ENCODE measurements at regions not wholly inside any gene's neighbourhood (a gene's known extent, or its start where the extent isn't known, plus 50 kb on each side); places are given as distances from the start of the nearest gene placed in this dataset.

DNA sequence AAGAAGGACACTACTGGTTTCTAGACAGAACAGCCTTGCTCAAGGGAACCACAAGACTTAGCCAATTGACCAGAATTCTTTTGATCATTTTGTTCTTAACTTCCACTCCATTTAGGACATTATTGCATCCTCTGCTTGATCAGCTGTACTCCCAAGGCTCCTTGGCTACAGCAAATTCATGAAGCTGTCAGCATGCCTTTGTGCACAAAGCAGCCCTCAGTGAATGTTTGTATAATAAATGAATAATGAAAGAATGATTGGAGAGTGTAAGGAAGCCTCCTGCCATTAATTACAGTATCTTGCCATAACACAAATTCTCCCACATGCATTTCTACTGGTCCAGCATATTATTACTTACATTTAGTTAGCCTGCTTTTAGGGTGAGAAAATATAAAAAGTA is 449.6 kb downstream of the SLCO4C1 start:
- no peak overlapping the region for H2AFZ ChIP-seq (ENCODE audit: low read depth, low read length)
- H3K27me3 ChIP-seq (ENCODE audit: low read depth, low read length), result no peaks in the 10 kb centered on the region
- no peaks in the 10 kb centered on the region for H3K9me3 ChIP-seq (ENCODE audit: insufficient read depth, low read length)
- TF ChIP-seq EZH2phosphoT487 (IDR thresholded peaks at IDR 0.05; ENCODE audit: low read depth), result no peak
- TF ChIP-seq, protein P1, sequence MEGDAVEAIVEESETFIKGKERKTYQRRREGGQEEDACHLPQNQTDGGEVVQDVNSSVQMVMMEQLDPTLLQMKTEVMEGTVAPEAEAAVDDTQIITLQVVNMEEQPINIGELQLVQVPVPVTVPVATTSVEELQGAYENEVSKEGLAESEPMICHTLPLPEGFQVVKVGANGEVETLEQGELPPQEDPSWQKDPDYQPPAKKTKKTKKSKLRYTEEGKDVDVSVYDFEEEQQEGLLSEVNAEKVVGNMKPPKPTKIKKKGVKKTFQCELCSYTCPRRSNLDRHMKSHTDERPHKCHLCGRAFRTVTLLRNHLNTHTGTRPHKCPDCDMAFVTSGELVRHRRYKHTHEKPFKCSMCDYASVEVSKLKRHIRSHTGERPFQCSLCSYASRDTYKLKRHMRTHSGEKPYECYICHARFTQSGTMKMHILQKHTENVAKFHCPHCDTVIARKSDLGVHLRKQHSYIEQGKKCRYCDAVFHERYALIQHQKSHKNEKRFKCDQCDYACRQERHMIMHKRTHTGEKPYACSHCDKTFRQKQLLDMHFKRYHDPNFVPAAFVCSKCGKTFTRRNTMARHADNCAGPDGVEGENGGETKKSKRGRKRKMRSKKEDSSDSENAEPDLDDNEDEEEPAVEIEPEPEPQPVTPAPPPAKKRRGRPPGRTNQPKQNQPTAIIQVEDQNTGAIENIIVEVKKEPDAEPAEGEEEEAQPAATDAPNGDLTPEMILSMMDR (IDR thresholded peaks at IDR 0.05; ENCODE audit: low read depth, low read length), result no peak
- H3K4me1 ChIP-seq (ENCODE audit: low read length), result no peaks in the 10 kb centered on the region
- H3K4me3 ChIP-seq (ENCODE audit: low read length), result no peak overlapping the region
- no peaks in the 10 kb centered on the region for H4K20me1 ChIP-seq (ENCODE audit: insufficient read depth, low read length)
- H3K4me2 ChIP-seq (ENCODE audit: low read length), result no peak overlapping the region
- no peaks in the 10 kb centered on the region for H3K79me2 ChIP-seq (ENCODE audit: low read length)
- no peak overlapping the region for H3K27ac ChIP-seq (ENCODE audit: low read length)
- no peaks in the 10 kb centered on the region for H3K36me3 ChIP-seq (replicated peaks; ENCODE audit: low read depth, low read length)
- no peak overlapping the region for H3K9ac ChIP-seq (ENCODE audit: low read length)

DNA sequence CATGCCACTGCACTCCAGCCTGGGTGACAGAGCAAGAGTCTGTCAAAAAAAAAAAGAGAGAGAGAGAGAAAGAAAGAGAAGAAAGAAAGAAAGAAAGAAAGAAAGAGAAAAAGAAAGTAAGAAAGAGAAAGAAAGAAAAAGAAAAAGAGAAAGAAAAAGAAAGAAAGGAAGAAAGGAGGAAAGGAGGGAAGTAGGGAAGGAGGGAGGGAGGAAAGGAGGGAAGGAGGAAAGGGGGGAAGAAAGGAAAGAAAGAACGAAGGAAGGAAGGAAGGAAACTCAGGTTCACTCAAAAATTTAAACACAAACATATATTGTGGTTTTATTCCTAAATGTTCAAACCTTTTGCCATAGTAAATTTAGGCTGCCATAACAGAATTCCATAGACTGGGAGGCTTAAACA is 453.0 kb downstream of the SLCO4C1 start:
- Histone ChIP-seq H3K79me2 (ENCODE audit: low read length) (no peaks in the 10 kb centered on the region), H3K4me3 (ENCODE audit: low read length) (no peak overlapping the region), H3K36me3 (replicated peaks; ENCODE audit: low read depth, low read length) (no peaks in the 10 kb centered on the region), H3K9me3 (ENCODE audit: insufficient read depth, low read length) (no peaks in the 10 kb centered on the region), H3K27me3 (ENCODE audit: low read depth, low read length) (no peaks in the 10 kb centered on the region), H3K27ac (ENCODE audit: low read length) (no peak overlapping the region), H3K4me2 (ENCODE audit: low read length) (no peak overlapping the region), H3K4me1 (ENCODE audit: low read length) (no peaks in the 10 kb centered on the region), H3K9ac (ENCODE audit: low read length) (no peak overlapping the region), H4K20me1 (ENCODE audit: insufficient read depth, low read length) (no peaks in the 10 kb centered on the region), H2AFZ (ENCODE audit: low read depth, low read length) (no peak overlapping the region)
- no peak for TF ChIP-seq EZH2phosphoT487 (IDR thresholded peaks at IDR 0.05; ENCODE audit: low read depth)
- TF ChIP-seq, protein P1 (IDR thresholded peaks at IDR 0.05; ENCODE audit: low read depth, low read length), result no peak

GRCh38 chr5:101838435-101838834 is 457.6 kb downstream of the SLCO4C1 start:
- H4K20me1 ChIP-seq (ENCODE audit: insufficient read depth, low read length), result no peaks in the 10 kb centered on the region
- TF ChIP-seq, protein P1 (IDR thresholded peaks at IDR 0.05; ENCODE audit: low read depth, low read length), result no peak
- TF ChIP-seq EZH2phosphoT487 (IDR thresholded peaks at IDR 0.05; ENCODE audit: low read depth), result no peak
- H3K4me2 ChIP-seq (ENCODE audit: low read length), result no peak overlapping the region
- H3K27ac ChIP-seq (ENCODE audit: low read length), result no peak overlapping the region
- no peaks in the 10 kb centered on the region for H3K4me1 ChIP-seq (ENCODE audit: low read length)
- H3K4me3 ChIP-seq (ENCODE audit: low read length), result no peak overlapping the region
- H3K9ac ChIP-seq (ENCODE audit: low read length), result no peak overlapping the region
- no peaks in the 10 kb centered on the region for H3K9me3 ChIP-seq (ENCODE audit: insufficient read depth, low read length)
- H3K27me3 ChIP-seq (ENCODE audit: low read depth, low read length), result no peaks in the 10 kb centered on the region
- no peaks in the 10 kb centered on the region for H3K36me3 ChIP-seq (replicated peaks; ENCODE audit: low read depth, low read length)
- H3K79me2 ChIP-seq (ENCODE audit: low read length), result no peaks in the 10 kb centered on the region
- no peak overlapping the region for H2AFZ ChIP-seq (ENCODE audit: low read depth, low read length)

DNA sequence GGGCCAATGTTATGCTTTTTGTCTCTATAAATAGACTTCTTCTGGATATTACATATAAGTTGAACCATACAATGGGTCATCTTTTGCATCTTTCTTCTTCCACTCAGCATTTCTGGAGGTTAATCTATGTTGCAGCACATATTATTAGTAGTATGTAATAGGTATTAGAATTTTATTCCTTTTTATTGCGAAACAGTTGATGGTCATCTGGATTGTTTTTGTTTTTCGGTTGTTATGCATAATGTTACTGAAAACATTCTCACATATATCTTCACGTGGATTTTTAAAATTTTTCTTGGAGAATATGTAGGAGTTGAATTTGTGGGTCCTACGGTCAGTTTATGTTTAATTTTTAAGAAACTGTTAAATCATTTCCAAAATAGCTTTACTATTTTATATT is 466.8 kb downstream of the SLCO4C1 start:
- H3K4me3 ChIP-seq (ENCODE audit: low read length), result no peak overlapping the region
- no peak overlapping the region for H3K9ac ChIP-seq (ENCODE audit: low read length)

More for the DNA sequence above, 466.8 kb downstream of the SLCO4C1 start:
- Histone ChIP-seq H3K79me2 (ENCODE audit: low read length) (no peaks in the 10 kb centered on the region), H3K36me3 (replicated peaks; ENCODE audit: low read depth, low read length) (no peaks in the 10 kb centered on the region), H3K4me2 (ENCODE audit: low read length) (no peak overlapping the region), H3K9me3 (ENCODE audit: insufficient read depth, low read length) (no peaks in the 10 kb centered on the region), H3K27ac (ENCODE audit: low read length) (no peak overlapping the region), H3K27me3 (ENCODE audit: low read depth, low read length) (no peaks in the 10 kb centered on the region), H2AFZ (ENCODE audit: low read depth, low read length) (no peak overlapping the region), H4K20me1 (ENCODE audit: insufficient read depth, low read length) (no peaks in the 10 kb centered on the region), H3K4me1 (ENCODE audit: low read length) (no peaks in the 10 kb centered on the region)
- TF ChIP-seq, protein P1 (IDR thresholded peaks at IDR 0.05; ENCODE audit: low read depth, low read length), result no peak
- TF ChIP-seq EZH2phosphoT487 (IDR thresholded peaks at IDR 0.05; ENCODE audit: low read depth), result no peak

Measured in OCI-LY3 (cell line).